H9 (cell line): ENCODE measurements at regions not wholly inside any gene's neighbourhood (a gene's known extent, or its start where the extent isn't known, plus 50 kb on each side); places are given as distances from the start of the nearest gene placed in this dataset.

Source experiments
- DNase-seq: peaks from one replicate; pipeline ENCODE4 v3.0.0-alpha.2; 2017
- H2AFZ ChIP-seq: one replicate; pipeline ENCODE4 v1.6.1; 2013; ENCODE audit warnings: mild to moderate bottlenecking, low read length, control low read depth, moderate library complexity
- H2AK5ac ChIP-seq: 2 replicates; pipeline ENCODE4 v1.6.1; 2013; ENCODE audit warnings: low read length, control low read depth, mixed read lengths; ENCODE audit not compliant: insufficient read length
- H2BK120ac ChIP-seq: one replicate; pipeline ENCODE4 v1.6.1; 2013; ENCODE audit warnings: low read depth, mild to moderate bottlenecking, low read length, control low read depth, inconsistent platforms; ENCODE audit not compliant: poor library complexity, severe bottlenecking
- H2BK12ac ChIP-seq: 2 replicates; pipeline ENCODE4 v1.6.1; 2013; ENCODE audit warnings: low read length, control low read depth, mixed read lengths, low read depth; ENCODE audit not compliant: insufficient read length
- H2BK15ac ChIP-seq: 2 replicates; pipeline ENCODE4 v1.6.1; 2013; ENCODE audit warnings: low read depth, low read length, control low read depth
- H2BK20ac ChIP-seq: one replicate; pipeline ENCODE4 v1.6.1; 2013; ENCODE audit warnings: low read depth, mild to moderate bottlenecking, low read length, control low read depth, inconsistent platforms; ENCODE audit not compliant: poor library complexity, severe bottlenecking
- H2BK5ac ChIP-seq: 2 replicates; pipeline ENCODE4 v1.6.1; 2013; ENCODE audit warnings: low read length, control low read depth, mixed read lengths; ENCODE audit not compliant: insufficient read length
- H3K14ac ChIP-seq: 2 replicates; pipeline ENCODE4 v1.6.1; 2013; ENCODE audit warnings: low read length, control low read depth; ENCODE audit not compliant: insufficient read depth
- H3K18ac ChIP-seq: 2 replicates; pipeline ENCODE4 v1.6.1; 2013; ENCODE audit warnings: low read depth, mild to moderate bottlenecking, mixed read lengths, low read length, control low read depth; ENCODE audit not compliant: insufficient read length
- H3K23ac ChIP-seq: 2 replicates; pipeline ENCODE4 v1.6.1; 2013; ENCODE audit warnings: low read length, control low read depth, mixed read lengths, low read depth; ENCODE audit not compliant: insufficient read length
- H3K23me2 ChIP-seq: 2 replicates; pipeline ENCODE4 v1.6.1; 2013; ENCODE audit warnings: low read depth, mild to moderate bottlenecking, mixed read lengths, low read length, control low read depth; ENCODE audit not compliant: insufficient read length, poor library complexity, severe bottlenecking
- H3K27ac ChIP-seq: 2 replicates; pipeline ENCODE4 v1.5.1; 2013; ENCODE audit warnings: low read length, control low read depth, mixed read lengths, low read depth; ENCODE audit not compliant: insufficient read length
- H3K27me3 ChIP-seq: 2 replicates; pipeline ENCODE4 v1.6.1; 2013; ENCODE audit warnings: low read length, control low read depth, inconsistent platforms; ENCODE audit not compliant: insufficient read depth
- H3K4ac ChIP-seq: 2 replicates; pipeline ENCODE4 v1.6.1; 2013; ENCODE audit warnings: low read depth, mild to moderate bottlenecking, control low read depth, inconsistent platforms, low read length, moderate library complexity
- H3K4me1 ChIP-seq: 2 replicates; pipeline ENCODE4 v1.6.1; 2013; ENCODE audit warnings: low read length, control low read depth, inconsistent platforms; ENCODE audit not compliant: insufficient read depth
- H3K4me2 ChIP-seq: 2 replicates; pipeline ENCODE4 v1.6.1; 2013; ENCODE audit warnings: low read length, control low read depth, mixed read lengths; ENCODE audit not compliant: insufficient read length, insufficient read depth
- H3K56ac ChIP-seq: 2 replicates; pipeline ENCODE4 v1.6.1; 2013; ENCODE audit warnings: low read depth, mild to moderate bottlenecking, mixed read lengths, low read length, control low read depth; ENCODE audit not compliant: insufficient read length
- H3K79me1 ChIP-seq: 2 replicates; pipeline ENCODE4 v1.6.1; 2013; ENCODE audit warnings: low read depth, mild to moderate bottlenecking, moderate library complexity, low read length, control low read depth, inconsistent platforms; ENCODE audit not compliant: insufficient read depth, poor library complexity, severe bottlenecking
- H3K79me2 ChIP-seq: 2 replicates; pipeline ENCODE4 v1.6.1; 2013; ENCODE audit warnings: low read length, control low read depth, inconsistent platforms; ENCODE audit not compliant: insufficient read depth
- H3K9ac ChIP-seq: 2 replicates; pipeline ENCODE4 v1.6.1; 2013; ENCODE audit warnings: low read length, control low read depth, mixed read lengths; ENCODE audit not compliant: insufficient read length; ENCODE audit errors: extremely low read depth
- H3K9me3 ChIP-seq: one replicate; pipeline ENCODE4 v1.6.1; 2013; ENCODE audit warnings: low read depth, low read length, inconsistent platforms; ENCODE audit not compliant: control insufficient read depth
- H3T11ph ChIP-seq: one replicate; pipeline ENCODE4 v1.6.1; 2013; ENCODE audit warnings: mild to moderate bottlenecking, low read length, control low read depth, inconsistent platforms
- H4K20me1 ChIP-seq: one replicate; pipeline ENCODE4 v1.6.1; 2013; ENCODE audit not compliant: control insufficient read depth, insufficient read length, insufficient read depth
- H4K5ac ChIP-seq: 2 replicates; pipeline ENCODE4 v1.6.1; 2013; ENCODE audit warnings: low read depth, mild to moderate bottlenecking, mixed read lengths, low read length, control low read depth; ENCODE audit not compliant: insufficient read length
- H4K8ac ChIP-seq: replicated peaks from 2 replicates; pipeline ENCODE4 v1.6.1; 2013; ENCODE audit warnings: low read length, control low read depth, mixed read lengths, low read depth; ENCODE audit not compliant: insufficient read length
- H4K91ac ChIP-seq: 2 replicates; pipeline ENCODE4 v1.6.1; 2013; ENCODE audit warnings: low read depth, mild to moderate bottlenecking, moderate library complexity, mixed read lengths, low read length, control low read depth; ENCODE audit not compliant: insufficient read length
- H3K27ac Mint-ChIP-seq, 3 experiments: 2 replicates in 2 of 3; 3 replicates in 1 of 3; pipeline ENCODE4 v1.8.0; 2020 to 2021; ENCODE audit warnings: mixed read lengths in 3 of 3, mild to moderate bottlenecking in 1 of 3, moderate library complexity in 1 of 3
- H3K27me3 Mint-ChIP-seq: 2 replicates; pipeline ENCODE4 v1.8.0; 2021; ENCODE audit warnings: low read depth, mild to moderate bottlenecking, moderate library complexity, mixed read lengths
- H3K36me3 Mint-ChIP-seq, 3 experiments: 2 replicates in 2 of 3; 3 replicates in 1 of 3; pipeline ENCODE4 v1.8.0; 2020 to 2021; ENCODE audit warnings: low read depth in 3 of 3, mixed read lengths in 3 of 3; ENCODE audit not compliant: insufficient read depth in 1 of 3
- H3K4me1 Mint-ChIP-seq, 2 experiments: 2 replicates each; pipeline ENCODE4 v1.8.0; 2020; ENCODE audit warnings: mixed read lengths in 2 of 2
- H3K4me3 Mint-ChIP-seq, 2 experiments: 2 replicates in 1 of 2; 3 replicates in 1 of 2; pipeline ENCODE4 v1.8.0; 2020 to 2021; ENCODE audit warnings: mild to moderate bottlenecking in 2 of 2, mixed read lengths in 2 of 2, moderate library complexity in 1 of 2
- H3K9me3 Mint-ChIP-seq, 2 experiments: 2 replicates in 1 of 2; 3 replicates in 1 of 2; pipeline ENCODE4 v1.8.0; 2020; ENCODE audit warnings: mild to moderate bottlenecking in 2 of 2, mixed read lengths in 2 of 2, moderate library complexity in 1 of 2
- CTCF ChIP-seq: fragments of 200-600 bp; sonication (generic); conservative IDR thresholded peaks from 3 replicates; pipeline ENCODE4 v1.8.0; 2021; ENCODE audit warnings: antibody characterized with exemption, mild to moderate bottlenecking
- WGBS: extraction: QIAGEN DNeasy Blood & Tissue Kit; methylation state at CpG from one replicate; pipeline ENCODE4 v1.1.7; 2013; ENCODE audit warnings: missing lambda C conversion rate, low lambda C conversion rate, mixed read lengths; ENCODE audit not compliant: insufficient read length; ENCODE audit errors: extremely low coverage; 5-methylcytosine and 5-hydroxymethylcytosine counted together

GRCh38 chr4:137463377-137464003 lies 68.8 kb downstream of the PCDH18 start:
- Histone ChIP-seq H3K56ac (no peak overlapping the region), H3K4me1 (no peaks in the 10 kb centered on the region), H3K9me3 (peaks cover 9% of the 10 kb centered on the region), H3K14ac (no peak overlapping the region), H3K4me2 (no peak overlapping the region), H3K79me2 (no peaks in the 10 kb centered on the region), H2BK5ac (no peak overlapping the region), H4K20me1 (no peaks in the 10 kb centered on the region), H2AFZ (no peak overlapping the region), H4K5ac (no peak overlapping the region), H4K8ac (no peak overlapping the region), H3K27ac (no peak overlapping the region), H3K9ac (no peak overlapping the region), H4K91ac (no peak overlapping the region), H3K23ac (no peak overlapping the region), H3T11ph (no peak overlapping the region), H2AK5ac (no peak overlapping the region), H2BK15ac (no peak overlapping the region), H3K23me2 (no peaks in the 10 kb centered on the region), H2BK120ac (no peak overlapping the region), H3K27me3 (no peaks in the 10 kb centered on the region), H3K4ac (no peak overlapping the region), H3K79me1 (no peaks in the 10 kb centered on the region), H2BK12ac (no peak overlapping the region), H3K18ac (no peak overlapping the region), H2BK20ac (no peak overlapping the region)
- H3K36me3 Mint-ChIP-seq: peaks cover 5 to 41% (median 26%) of the 10 kb centered on the region in 3 experiments; a peak in 6 of 7 replicates
- peaks cover 2% of the 10 kb centered on the region; the same call in 1 of the 2 replicates for H3K27me3 Mint-ChIP-seq
- WGBS: no CpG with 5 or more reads among the region's 1 CpG
- no peak overlapping the region for H3K27ac Mint-ChIP-seq
- H3K4me3 Mint-ChIP-seq: no peak overlapping the region
- peaks cover 11 to 14% of the 10 kb centered on the region in 2 experiments for H3K4me1 Mint-ChIP-seq
- no peak for TF ChIP-seq CTCF
- DNase-seq: no peak
- peaks cover 30 to 33% of the 10 kb centered on the region in 2 experiments for H3K9me3 Mint-ChIP-seq
